ENCODE measurements at regions not wholly inside any gene's neighbourhood (a gene's known extent, or its start where the extent isn't known, plus 50 kb on each side); places are given as distances from the start of the nearest gene placed in this dataset.

DNA sequence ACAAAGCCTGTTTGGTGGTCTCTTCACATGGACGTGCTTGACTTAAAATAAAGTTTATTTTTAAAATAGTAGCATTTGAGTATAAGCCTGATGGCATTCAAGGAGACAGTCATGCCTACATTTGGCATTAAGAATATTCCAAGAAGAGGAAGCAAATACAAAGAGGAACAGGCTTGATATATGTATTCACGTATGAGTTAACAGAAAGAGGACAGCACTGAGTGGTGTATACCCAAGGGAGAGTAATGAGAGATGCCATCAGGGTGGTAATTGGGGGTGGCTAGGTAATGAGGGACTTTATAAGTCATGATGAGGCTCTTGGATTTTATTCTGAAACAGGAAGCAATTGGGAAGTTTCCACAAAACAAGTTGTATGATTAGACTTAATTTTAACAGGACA is 363.3 kb downstream of the SEMA3D start:
- ChIA-PET CTCF (ENCODE audit: unreplicated experiment) (no interaction called here), POLR2A (no interaction called here)
- Histone ChIP-seq H3K4me2 (ENCODE audit: low read length) (no peak overlapping the region), H3K36me3 (ENCODE audit: insufficient read depth, low read length) (no peaks in the 10 kb centered on the region), H3K9me3 (ENCODE audit: low read length) (no peaks in the 10 kb centered on the region), H3K4me3 (ENCODE audit: low read depth, low read length, poor library complexity, severe bottlenecking) (no peak overlapping the region), H3K4me1 (ENCODE audit: insufficient read depth, low read length, poor library complexity, severe bottlenecking) (no peaks in the 10 kb centered on the region), H3K9me2 (ENCODE audit: insufficient read depth, low read length) (no peaks in the 10 kb centered on the region), H4K20me1 (ENCODE audit: insufficient read depth, low read length) (no peaks in the 10 kb centered on the region), H2AFZ (ENCODE audit: low read length) (no peak overlapping the region), H3K27ac (ENCODE audit: low read depth, low read length, poor library complexity, severe bottlenecking) (no peak overlapping the region), H3K79me2 (ENCODE audit: insufficient read depth, low read depth, low read length) (no peaks in the 10 kb centered on the region)
- intact Hi-C loops (cut with micrococcal nuclease; ENCODE audit: unreplicated experiment), result no loop called here
- BruUV-seq (replicated peaks), result no TSS peak
- TF ChIP-seq CTCF (conservative IDR thresholded peaks at IDR 0.05; ENCODE audit: low read length) (no peak), EZH2phosphoT487 (IDR thresholded peaks at IDR 0.05; ENCODE audit: borderline replicate concordance, low read depth, low read length) (no peak)
- DNase-seq (ENCODE audit: low spot score), result no peak

- BruUV-seq (replicated peaks), result no TSS peak
- Histone ChIP-seq H4K20me1 (ENCODE audit: insufficient read depth, low read length) (no peaks in the 10 kb centered on the region), H3K9me3 (ENCODE audit: low read length) (no peaks in the 10 kb centered on the region), H3K27ac (ENCODE audit: low read depth, low read length, poor library complexity, severe bottlenecking) (no peak overlapping the region), H3K4me2 (ENCODE audit: low read length) (no peak overlapping the region), H3K36me3 (ENCODE audit: insufficient read depth, low read length) (no peaks in the 10 kb centered on the region), H3K9me2 (ENCODE audit: insufficient read depth, low read length) (no peaks in the 10 kb centered on the region), H3K4me1 (ENCODE audit: insufficient read depth, low read length, poor library complexity, severe bottlenecking) (no peaks in the 10 kb centered on the region), H3K4me3 (ENCODE audit: low read depth, low read length, poor library complexity, severe bottlenecking) (no peak overlapping the region), H3K79me2 (ENCODE audit: insufficient read depth, low read depth, low read length) (no peaks in the 10 kb centered on the region), H2AFZ (ENCODE audit: low read length) (no peak overlapping the region)
- ChIA-PET POLR2A (no interaction called here), CTCF (ENCODE audit: unreplicated experiment) (no interaction called here)
- DNase-seq (ENCODE audit: low spot score), result no peak
- intact Hi-C loops (cut with micrococcal nuclease; ENCODE audit: unreplicated experiment), result no loop called here
- TF ChIP-seq CTCF (conservative IDR thresholded peaks at IDR 0.05; ENCODE audit: low read length) (no peak), EZH2phosphoT487 (IDR thresholded peaks at IDR 0.05; ENCODE audit: borderline replicate concordance, low read depth, low read length) (no peak)
These were observed 363.8 kb downstream of the SEMA3D start for GRCh38 chr7:84822941-84823510.

GRCh38 chr7:84821671-84822534 is 365.0 kb downstream of the SEMA3D start:
- CTCF ChIA-PET (ENCODE audit: unreplicated experiment), result no interaction called here
- intact Hi-C loops (cut with micrococcal nuclease; ENCODE audit: unreplicated experiment), result no loop called here
- no peak for TF ChIP-seq CTCF (conservative IDR thresholded peaks at IDR 0.05; ENCODE audit: low read length)
- no peak for TF ChIP-seq EZH2phosphoT487 (IDR thresholded peaks at IDR 0.05; ENCODE audit: borderline replicate concordance, low read depth, low read length)
- BruUV-seq (replicated peaks), result no TSS peak
- Histone ChIP-seq H3K36me3 (ENCODE audit: insufficient read depth, low read length) (no peaks in the 10 kb centered on the region), H3K4me1 (ENCODE audit: insufficient read depth, low read length, poor library complexity, severe bottlenecking) (no peaks in the 10 kb centered on the region), H3K27ac (ENCODE audit: low read depth, low read length, poor library complexity, severe bottlenecking) (no peak overlapping the region), H4K20me1 (ENCODE audit: insufficient read depth, low read length) (no peaks in the 10 kb centered on the region), H3K9me3 (ENCODE audit: low read length) (no peaks in the 10 kb centered on the region), H3K79me2 (ENCODE audit: insufficient read depth, low read depth, low read length) (no peaks in the 10 kb centered on the region), H2AFZ (ENCODE audit: low read length) (no peak overlapping the region), H3K9me2 (ENCODE audit: insufficient read depth, low read length) (no peaks in the 10 kb centered on the region), H3K4me3 (ENCODE audit: low read depth, low read length, poor library complexity, severe bottlenecking) (no peak overlapping the region), H3K4me2 (ENCODE audit: low read length) (no peak overlapping the region)
- POLR2A ChIA-PET, result no interaction called here
- no peak for DNase-seq (ENCODE audit: low spot score)
